HG03571 (cell line): ENCODE measurements at regions not wholly inside any gene's neighbourhood (a gene's known extent, or its start where the extent isn't known, plus 50 kb on each side); places are given as distances from the start of the nearest gene placed in this dataset.

Experiments used
- ATAC-seq: cut with Tn5 transposase; IDR thresholded peaks from one replicate; pipeline ENCODE4 v1.9.1; 2021; ENCODE audit not compliant: unreplicated experiment

- ATAC-seq: no peak
These were observed 119.0 kb upstream of the CELF4 start for GRCh38 chr18:37684590-37684989.

GRCh38 chr18:37684183-37684582 is 118.6 kb upstream of the CELF4 start:
- ATAC-seq: no peak

GRCh38 chr18:37680911-37681310 is 115.3 kb upstream of the CELF4 start:
- no peak for ATAC-seq

- ATAC-seq: no peak
These were observed 110.7 kb upstream of the CELF4 start for GRCh38 chr18:37676276-37676675.

GRCh38 chr18:37675699-37676098 is 110.1 kb upstream of the CELF4 start:
- ATAC-seq: no peak

- no peak for ATAC-seq
These were observed 109.0 kb upstream of the CELF4 start for GRCh38 chr18:37674570-37674969.

GRCh38 chr18:37673671-37674070 is 108.1 kb upstream of the CELF4 start:
- ATAC-seq: no peak

- no peak for ATAC-seq
These were observed 107.5 kb upstream of the CELF4 start for GRCh38 chr18:37672932-37673595.

- ATAC-seq: no peak
These were observed 106.4 kb upstream of the CELF4 start for GRCh38 chr18:37672001-37672400.

GRCh38 chr18:37671530-37671929 is 105.9 kb upstream of the CELF4 start:
- no peak for ATAC-seq

- ATAC-seq: no peak
These were observed 105.5 kb upstream of the CELF4 start for GRCh38 chr18:37671119-37671518.

- ATAC-seq: no peak
These were observed 104.5 kb upstream of the CELF4 start for GRCh38 chr18:37669991-37670534.

GRCh38 chr18:37668971-37669747 is 103.6 kb upstream of the CELF4 start:
- ATAC-seq: no peak

- no peak for ATAC-seq
These were observed 102.2 kb upstream of the CELF4 start for GRCh38 chr18:37667836-37668235.

GRCh38 chr18:37666991-37667390 is 101.4 kb upstream of the CELF4 start:
- no peak for ATAC-seq

- no peak for ATAC-seq
These were observed 100.9 kb upstream of the CELF4 start for GRCh38 chr18:37666451-37666850.

- ATAC-seq: no peak
These were observed 99.7 kb upstream of the CELF4 start for GRCh38 chr18:37665346-37665745.

- no peak for ATAC-seq
These were observed 97.8 kb upstream of the CELF4 start for GRCh38 chr18:37663446-37663845.

- no peak for ATAC-seq
These were observed 97.1 kb upstream of the CELF4 start for GRCh38 chr18:37662546-37663339.

GRCh38 chr18:37662099-37662498 is 96.5 kb upstream of the CELF4 start:
- ATAC-seq: no peak

- ATAC-seq: no peak
These were observed 95.9 kb upstream of the CELF4 start for GRCh38 chr18:37661478-37661877.

GRCh38 chr18:37661061-37661460 is 95.5 kb upstream of the CELF4 start:
- no peak for ATAC-seq
